GM12874 (cell line): ENCODE measurements at regions not wholly inside any gene's neighbourhood (a gene's known extent, or its start where the extent isn't known, plus 50 kb on each side); places are given as distances from the start of the nearest gene placed in this dataset.

Experiments
- CTCF ChIP-seq: IDR thresholded peaks from 2 replicates; pipeline ENCODE4 v1.5.1; 2011; ENCODE audit warnings: low read depth, mild to moderate bottlenecking, control low read depth, low read length, moderate library complexity; ENCODE audit not compliant: insufficient read depth

- no peak for TF ChIP-seq CTCF
These were observed 79.3 kb upstream of the NPVF start for GRCh38 chr7:25307624-25308023.

GRCh38 chr7:25308246-25308645 lies 80.0 kb upstream of the NPVF start:
- no peak for TF ChIP-seq CTCF

GRCh38 chr7:25308906-25309705 lies 80.8 kb upstream of the NPVF start:
- no peak for TF ChIP-seq CTCF

GRCh38 chr7:25310896-25311295 lies 82.6 kb upstream of the NPVF start:
- no peak for TF ChIP-seq CTCF

- no peak for TF ChIP-seq CTCF
These were observed 83.1 kb upstream of the NPVF start for GRCh38 chr7:25311346-25311745.

GRCh38 chr7:25312968-25313367 lies 84.7 kb upstream of the NPVF start:
- no peak for TF ChIP-seq CTCF

GRCh38 chr7:25313526-25313925 lies 85.2 kb upstream of the NPVF start:
- TF ChIP-seq CTCF, result no peak
